HFFc6 (cell line): ENCODE measurements at regions not wholly inside any gene's neighbourhood (a gene's known extent, or its start where the extent isn't known, plus 50 kb on each side); places are given as distances from the start of the nearest gene placed in this dataset.

Source experiments
- DNase-seq: peaks from one replicate; pipeline ENCODE4 v3.0.0-alpha.2; 2018
- H3K27ac Mint-ChIP-seq: 2 replicates; pipeline ENCODE4 v1.8.0; 2020; ENCODE audit warnings: mild to moderate bottlenecking, mixed read lengths
- H3K27me3 Mint-ChIP-seq: 2 replicates; pipeline ENCODE4 v1.8.0; 2021; ENCODE audit warnings: mild to moderate bottlenecking, moderate library complexity, mixed read lengths; ENCODE audit not compliant: insufficient read depth
- H3K36me3 Mint-ChIP-seq: 2 replicates; pipeline ENCODE4 v1.8.0; 2021; ENCODE audit warnings: low read depth, mixed read lengths
- H3K4me1 Mint-ChIP-seq: 2 replicates; pipeline ENCODE4 v1.8.0; 2020; ENCODE audit warnings: low read depth, mixed read lengths
- H3K4me3 Mint-ChIP-seq: 2 replicates; pipeline ENCODE4 v1.8.0; 2020; ENCODE audit warnings: mild to moderate bottlenecking, moderate library complexity, mixed read lengths
- H3K9me3 Mint-ChIP-seq: 2 replicates; pipeline ENCODE4 v1.8.0; 2020; ENCODE audit warnings: mild to moderate bottlenecking, mixed read lengths
- CTCF ChIP-seq: fragments of 200-600 bp; sonication (generic); IDR thresholded peaks from 2 replicates; pipeline ENCODE4 v1.5.0; 2021; ENCODE audit warnings: antibody characterized with exemption, mild to moderate bottlenecking

- Mint-ChIP-seq H3K4me1 (peaks cover 87% of the 10 kb centered on the region), H3K27ac (peak overlapping the region; percentile 66), H3K9me3 (no peaks in the 10 kb centered on the region), H3K36me3 (no peaks in the 10 kb centered on the region), H3K4me3 (peak overlapping the region; percentile 74), H3K27me3 (no peaks in the 10 kb centered on the region)
- no peak for TF ChIP-seq CTCF
- DNase-seq = peak; percentile 91
These were observed 599.2 kb downstream of the COL12A1 start for GRCh38 chr6:74606582-74607071.

GRCh38 chr6:74605922-74606581 lies 599.8 kb downstream of the COL12A1 start:
- no peaks in the 10 kb centered on the region for H3K9me3 Mint-ChIP-seq
- DNase-seq = no peak
- peak overlapping the region; percentile 74 for H3K4me3 Mint-ChIP-seq
- TF ChIP-seq CTCF = no peak
- no peaks in the 10 kb centered on the region for H3K27me3 Mint-ChIP-seq
- no peaks in the 10 kb centered on the region for H3K36me3 Mint-ChIP-seq
- H3K27ac Mint-ChIP-seq = peak overlapping the region; percentile 66
- peaks cover 89% of the 10 kb centered on the region for H3K4me1 Mint-ChIP-seq

GRCh38 chr6:74604279-74604678 lies 601.6 kb downstream of the COL12A1 start:
- TF ChIP-seq CTCF = no peak
- no peak for DNase-seq
- Mint-ChIP-seq H3K9me3 (peaks cover 4% of the 10 kb centered on the region), H3K36me3 (no peaks in the 10 kb centered on the region), H3K4me3 (no peak overlapping the region), H3K27me3 (no peaks in the 10 kb centered on the region), H3K27ac (no peak overlapping the region; the same call in 1 of the 2 replicates), H3K4me1 (peaks cover 77% of the 10 kb centered on the region)

- Mint-ChIP-seq H3K4me1 (peaks cover 79% of the 10 kb centered on the region), H3K27ac (peak overlapping the region; percentile 25; the same call in 1 of the 2 replicates), H3K27me3 (no peaks in the 10 kb centered on the region), H3K4me3 (no peak overlapping the region; the same call in 1 of the 2 replicates), H3K36me3 (no peaks in the 10 kb centered on the region), H3K9me3 (peaks cover 7% of the 10 kb centered on the region)
- no peak for TF ChIP-seq CTCF
- DNase-seq = peak; percentile 17
These were observed 602.4 kb downstream of the COL12A1 start for GRCh38 chr6:74603322-74604076.

GRCh38 chr6:74602206-74602605 lies 603.6 kb downstream of the COL12A1 start:
- H3K4me1 Mint-ChIP-seq = peaks cover 79% of the 10 kb centered on the region
- H3K27me3 Mint-ChIP-seq = no peaks in the 10 kb centered on the region
- no peaks in the 10 kb centered on the region for H3K36me3 Mint-ChIP-seq
- no peak for DNase-seq
- peaks cover 7% of the 10 kb centered on the region for H3K9me3 Mint-ChIP-seq
- H3K27ac Mint-ChIP-seq = no peak overlapping the region
- no peak for TF ChIP-seq CTCF
- no peak overlapping the region for H3K4me3 Mint-ChIP-seq
